Peyer's patch (tissue), 4 donors: ENCODE measurements at regions not wholly inside any gene's neighbourhood (a gene's known extent, or its start where the extent isn't known, plus 50 kb on each side); places are given as distances from the start of the nearest gene placed in this dataset.
A peak's percentile ranks its signal among the peaks of the same experiment; 100 is the strongest.
"Not testable (repeated sequence)": the region's sequence is repeated elsewhere in the genome, so short reads cannot be mapped to it uniquely, and the experiment has no call there.

Experiments used
- DNase-seq, 3 donors: peaks; one replicate each; pipeline ENCODE4 v3.0.0-alpha.2; 2017 to 2019
- H3K27ac ChIP-seq, 4 donors: fragments of 200-600 bp; sonication (generic); one replicate each; pipeline ENCODE4 v1.5.1; 2016 to 2019
- H3K27me3 ChIP-seq, 2 donors: fragments of 200-600 bp; sonication (generic); one replicate each; pipeline ENCODE4 v1.5.1; 2019
- H3K36me3 ChIP-seq, 3 donors: fragments of 200-600 bp; sonication (generic); one replicate each; pipeline ENCODE4 v1.5.1; 2016 to 2019
- H3K4me1 ChIP-seq, 4 donors: fragments of 200-600 bp; sonication (generic); one replicate each; pipeline ENCODE4 v1.5.1; 2016 to 2019
- H3K4me3 ChIP-seq, 4 donors: fragments of 200-600 bp; sonication (generic); 1 replicate in 3 of 4; 2 replicates in 1 of 4; pipeline ENCODE4 v1.5.1; 2016 to 2019; ENCODE audit warnings: mild to moderate bottlenecking in 1 of 4
- H3K9me3 ChIP-seq, 4 donors: fragments of 200-600 bp; sonication (generic); one replicate each; pipeline ENCODE4 v1.5.1; 2016 to 2019; ENCODE audit warnings: mild to moderate bottlenecking in 1 of 4
- POLR2A ChIP-seq, 2 donors: fragments of 450-650 bp; IDR thresholded peaks; one replicate each; pipeline ENCODE4 v1.5.1; 2017; ENCODE audit warnings: antibody characterized with exemption in 2 of 2, mild to moderate bottlenecking in 2 of 2, moderate library complexity in 2 of 2
- TF ChIP-seq, protein P1 (sequence below), 6 experiments: fragments of 450-650 bp in 4 of 6; fragments of 200-600 bp in 2 of 6; sonication (generic) in 1 of 6; IDR thresholded peaks; one replicate each; pipeline ENCODE4 v1.5.1; 2017 to 2019; ENCODE audit warnings: antibody characterized with exemption in 6 of 6, mild to moderate bottlenecking in 3 of 6, moderate library complexity in 1 of 6

GRCh38 chr9:82895822-82896110, 167.2 kb downstream of the RASEF start:
- no peak overlapping the region for H3K27ac ChIP-seq
- no peaks in the 10 kb centered on the region for H3K4me1 ChIP-seq
- no peaks in the 10 kb centered on the region for H3K27me3 ChIP-seq
- no peak for TF ChIP-seq POLR2A (IDR thresholded peaks at IDR 0.05)
- TF ChIP-seq, protein P1, sequence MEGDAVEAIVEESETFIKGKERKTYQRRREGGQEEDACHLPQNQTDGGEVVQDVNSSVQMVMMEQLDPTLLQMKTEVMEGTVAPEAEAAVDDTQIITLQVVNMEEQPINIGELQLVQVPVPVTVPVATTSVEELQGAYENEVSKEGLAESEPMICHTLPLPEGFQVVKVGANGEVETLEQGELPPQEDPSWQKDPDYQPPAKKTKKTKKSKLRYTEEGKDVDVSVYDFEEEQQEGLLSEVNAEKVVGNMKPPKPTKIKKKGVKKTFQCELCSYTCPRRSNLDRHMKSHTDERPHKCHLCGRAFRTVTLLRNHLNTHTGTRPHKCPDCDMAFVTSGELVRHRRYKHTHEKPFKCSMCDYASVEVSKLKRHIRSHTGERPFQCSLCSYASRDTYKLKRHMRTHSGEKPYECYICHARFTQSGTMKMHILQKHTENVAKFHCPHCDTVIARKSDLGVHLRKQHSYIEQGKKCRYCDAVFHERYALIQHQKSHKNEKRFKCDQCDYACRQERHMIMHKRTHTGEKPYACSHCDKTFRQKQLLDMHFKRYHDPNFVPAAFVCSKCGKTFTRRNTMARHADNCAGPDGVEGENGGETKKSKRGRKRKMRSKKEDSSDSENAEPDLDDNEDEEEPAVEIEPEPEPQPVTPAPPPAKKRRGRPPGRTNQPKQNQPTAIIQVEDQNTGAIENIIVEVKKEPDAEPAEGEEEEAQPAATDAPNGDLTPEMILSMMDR (IDR thresholded peaks at IDR 0.05): no peak
- DNase-seq: no peak
- no peaks in the 10 kb centered on the region for H3K9me3 ChIP-seq
- H3K4me3 ChIP-seq: no peak overlapping the region
- H3K36me3 ChIP-seq: no peaks in the 10 kb centered on the region

DNA sequence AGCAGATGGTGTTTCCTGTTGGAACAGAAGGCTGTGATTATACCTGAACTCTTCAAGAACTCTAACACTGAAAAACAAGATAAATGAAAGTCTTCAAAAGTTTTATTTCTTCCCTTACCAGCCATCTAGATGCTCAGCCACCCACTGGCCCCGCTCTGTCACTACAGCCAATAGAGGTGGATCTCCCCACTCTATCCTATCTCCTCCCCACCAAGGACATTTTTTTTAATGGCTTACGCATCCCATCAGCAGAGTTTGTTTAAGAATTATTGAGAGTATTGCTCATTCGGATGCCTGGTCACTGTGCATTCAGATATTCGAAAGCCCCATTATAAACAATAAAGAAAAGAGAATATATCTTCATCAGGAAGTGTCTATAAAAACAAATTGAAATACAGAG, 159.4 kb downstream of the RASEF start:
- Histone ChIP-seq H3K27ac (no peak overlapping the region), H3K36me3 (no peaks in the 10 kb centered on the region), H3K27me3 (no peaks in the 10 kb centered on the region), H3K4me1 (no peaks in the 10 kb centered on the region), H3K4me3 (no peak overlapping the region), H3K9me3 (no peaks in the 10 kb centered on the region)
- DNase-seq: no peak
- no peak for TF ChIP-seq POLR2A (IDR thresholded peaks at IDR 0.05)
- TF ChIP-seq, protein P1 (IDR thresholded peaks at IDR 0.05): no peak

- no peaks in the 10 kb centered on the region for H3K4me1 ChIP-seq
- no peak for DNase-seq
- no peaks in the 10 kb centered on the region for H3K27me3 ChIP-seq
- no peaks in the 10 kb centered on the region for H3K36me3 ChIP-seq
- peaks cover 0 to 5% (median 0%) of the 10 kb centered on the region in 4 donors for H3K9me3 ChIP-seq
- H3K27ac ChIP-seq: no peak overlapping the region
- TF ChIP-seq POLR2A (IDR thresholded peaks at IDR 0.05): no peak
- TF ChIP-seq, protein P1 (IDR thresholded peaks at IDR 0.05): no peak
- H3K4me3 ChIP-seq: no peak overlapping the region
Measured at GRCh38 chr9:82911996-82912395, 150.9 kb downstream of the RASEF start.

DNA sequence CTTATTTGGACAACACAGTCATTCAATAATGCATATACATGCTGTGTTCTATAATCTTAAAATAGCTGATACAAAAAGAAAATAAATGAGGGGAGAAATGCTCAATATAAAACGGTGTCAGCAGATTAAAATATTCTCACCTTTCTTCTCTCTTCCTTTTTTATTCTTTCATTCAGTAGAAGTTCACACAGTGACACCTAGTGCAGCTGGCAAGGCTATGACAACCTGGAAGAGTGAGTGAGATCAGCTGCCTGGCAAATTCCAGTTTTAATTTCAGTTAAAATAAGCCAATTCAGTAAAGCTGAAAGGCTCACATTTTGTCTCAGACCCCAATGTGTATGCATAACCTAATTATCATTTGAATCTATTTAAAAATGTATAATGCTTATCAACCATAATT, 150.3 kb downstream of the RASEF start:
- H3K4me3 ChIP-seq: no peak overlapping the region
- no peaks in the 10 kb centered on the region for H3K27me3 ChIP-seq
- peaks cover 0 to 5% (median 0%) of the 10 kb centered on the region in 4 donors for H3K9me3 ChIP-seq
- no peaks in the 10 kb centered on the region for H3K36me3 ChIP-seq
- H3K27ac ChIP-seq: no peak overlapping the region
- no peaks in the 10 kb centered on the region for H3K4me1 ChIP-seq
- no peak for TF ChIP-seq POLR2A (IDR thresholded peaks at IDR 0.05)
- TF ChIP-seq, protein P1 (IDR thresholded peaks at IDR 0.05): peak in 3 of 6 experiments; percentile 29 to 43 (median 34)
- DNase-seq: no peak

- not testable (repeated sequence) for H3K27ac ChIP-seq, H3K4me1 ChIP-seq, DNase-seq, H3K9me3 ChIP-seq, H3K36me3 ChIP-seq, H3K4me3 ChIP-seq, H3K27me3 ChIP-seq
Measured at GRCh38 chr9:82916238-82916637, 146.7 kb downstream of the RASEF start.

DNA sequence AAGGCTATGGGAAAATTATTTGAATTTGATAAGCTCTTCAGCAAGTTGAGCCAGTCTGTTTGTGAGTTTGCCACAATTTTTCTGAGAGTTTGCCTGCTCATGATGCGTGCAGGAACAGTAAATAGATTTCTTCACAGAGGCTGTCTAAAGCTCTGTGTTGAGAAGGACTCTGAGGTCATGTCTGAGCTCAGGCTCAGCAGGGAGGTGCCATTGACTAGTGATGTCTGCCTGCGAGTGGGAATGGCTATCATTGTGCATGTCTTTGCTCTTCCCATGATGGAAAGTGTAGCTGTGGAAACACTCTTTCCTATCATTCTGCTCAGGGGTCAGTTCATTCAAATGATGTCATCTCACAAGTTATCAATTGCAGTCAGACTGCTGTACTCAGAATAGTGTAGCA, 142.8 kb downstream of the RASEF start:
- DNase-seq: no peak
- TF ChIP-seq, protein P1 (IDR thresholded peaks at IDR 0.05): no peak
- TF ChIP-seq POLR2A (IDR thresholded peaks at IDR 0.05): no peak
- Histone ChIP-seq H3K27me3 (no peaks in the 10 kb centered on the region), H3K4me3 (no peak overlapping the region), H3K9me3 (peaks cover 0 to 5% (median 0%) of the 10 kb centered on the region in 4 donors), H3K4me1 (no peaks in the 10 kb centered on the region), H3K27ac (no peak overlapping the region), H3K36me3 (no peaks in the 10 kb centered on the region)
